ENCODE measurements at regions not wholly inside any gene's neighbourhood (a gene's known extent, or its start where the extent isn't known, plus 50 kb on each side); places are given as distances from the start of the nearest gene placed in this dataset.

DNA sequence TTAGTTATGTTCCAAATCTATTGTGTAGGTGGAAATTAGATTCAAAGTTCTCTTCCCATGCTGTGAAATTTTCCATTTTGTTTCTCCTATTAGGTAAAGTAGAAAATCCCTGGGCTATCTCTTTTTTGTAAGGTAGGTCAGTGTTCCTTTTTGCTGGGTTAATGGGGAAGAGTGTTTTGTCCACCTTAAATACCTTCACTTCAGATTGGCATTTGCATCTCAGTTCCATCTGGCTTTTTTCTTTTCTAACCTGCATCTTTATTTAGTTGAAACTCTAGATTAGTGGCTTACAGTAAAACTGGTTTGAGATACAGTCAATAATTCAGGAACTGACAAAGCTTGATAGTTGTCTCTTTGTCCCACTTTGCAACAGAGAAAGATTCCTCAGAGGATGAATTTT, 1115.8 kb downstream of the PDHA2 start:
- DNase-seq (ENCODE audit: low spot score) = no peak
- TF ChIP-seq CTCF (IDR thresholded peaks at IDR 0.05; ENCODE audit: poor library complexity) (no peak), EZH2 (IDR thresholded peaks at IDR 0.05; ENCODE audit: borderline replicate concordance) (no peak), EZH2phosphoT487 (IDR thresholded peaks at IDR 0.05; ENCODE audit: low read depth, severe bottlenecking, unreplicated experiment) (no peak)
- no peak overlapping the region for H3K4me2 ChIP-seq
- H2AFZ ChIP-seq = no peak overlapping the region
- no peaks in the 10 kb centered on the region for H3K9me3 ChIP-seq (ENCODE audit: low read depth)
- no peaks in the 10 kb centered on the region for H3K9me2 ChIP-seq (replicated peaks; ENCODE audit: insufficient read depth)
- H4K20me1 ChIP-seq (ENCODE audit: insufficient read depth, poor library complexity, severe bottlenecking) = no peaks in the 10 kb centered on the region
- H3K4me1 ChIP-seq (ENCODE audit: insufficient read depth) = no peaks in the 10 kb centered on the region
- H3K4me3 ChIP-seq = no peak overlapping the region
- H3K27me3 ChIP-seq = no peaks in the 10 kb centered on the region
- H3K36me3 ChIP-seq (replicated peaks; ENCODE audit: insufficient read depth, low read depth) = no peaks in the 10 kb centered on the region
- H3K79me2 ChIP-seq = no peaks in the 10 kb centered on the region
- no peak overlapping the region for H3K27ac ChIP-seq

DNA sequence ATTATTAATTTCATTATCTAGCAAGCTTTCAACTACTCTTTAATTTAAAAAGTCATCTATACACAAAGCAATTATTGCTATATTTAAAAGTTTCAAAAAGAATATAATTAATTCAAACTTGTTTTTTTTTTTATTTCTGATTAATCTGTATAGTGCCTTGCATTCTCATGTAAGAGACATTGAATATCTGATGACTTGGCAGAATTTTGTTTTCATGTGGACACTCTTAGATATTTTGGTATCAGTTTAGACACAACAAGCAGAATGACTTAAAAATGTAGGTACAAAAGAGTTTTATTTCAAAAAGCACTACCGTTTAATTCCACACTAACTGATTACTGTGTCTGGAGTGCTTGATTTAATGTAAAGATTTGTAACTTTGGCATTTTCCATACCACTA, 1129.6 kb downstream of the PDHA2 start:
- no peak overlapping the region for H3K27ac ChIP-seq
- WGBS (ENCODE audit: low lambda C conversion rate, missing lambda C conversion rate) = 100% methylated on average over 1 of the region's 1 CpG
- no peak for TF ChIP-seq EZH2phosphoT487 (IDR thresholded peaks at IDR 0.05; ENCODE audit: low read depth, severe bottlenecking, unreplicated experiment)
- no peak for TF ChIP-seq EZH2 (IDR thresholded peaks at IDR 0.05; ENCODE audit: borderline replicate concordance)
- TF ChIP-seq CTCF (IDR thresholded peaks at IDR 0.05; ENCODE audit: poor library complexity) = no peak
- H3K4me2 ChIP-seq = no peak overlapping the region
- H3K4me1 ChIP-seq (ENCODE audit: insufficient read depth) = no peaks in the 10 kb centered on the region
- H4K20me1 ChIP-seq (ENCODE audit: insufficient read depth, poor library complexity, severe bottlenecking) = no peaks in the 10 kb centered on the region
- H3K79me2 ChIP-seq = no peaks in the 10 kb centered on the region
- H3K27me3 ChIP-seq = no peaks in the 10 kb centered on the region
- H3K4me3 ChIP-seq = no peak overlapping the region
- H3K9me2 ChIP-seq (replicated peaks; ENCODE audit: insufficient read depth) = no peaks in the 10 kb centered on the region
- no peak overlapping the region for H2AFZ ChIP-seq
- no peaks in the 10 kb centered on the region for H3K36me3 ChIP-seq (replicated peaks; ENCODE audit: insufficient read depth, low read depth)
- no peaks in the 10 kb centered on the region for H3K9me3 ChIP-seq (ENCODE audit: low read depth)
- no peak for DNase-seq (ENCODE audit: low spot score)

DNA sequence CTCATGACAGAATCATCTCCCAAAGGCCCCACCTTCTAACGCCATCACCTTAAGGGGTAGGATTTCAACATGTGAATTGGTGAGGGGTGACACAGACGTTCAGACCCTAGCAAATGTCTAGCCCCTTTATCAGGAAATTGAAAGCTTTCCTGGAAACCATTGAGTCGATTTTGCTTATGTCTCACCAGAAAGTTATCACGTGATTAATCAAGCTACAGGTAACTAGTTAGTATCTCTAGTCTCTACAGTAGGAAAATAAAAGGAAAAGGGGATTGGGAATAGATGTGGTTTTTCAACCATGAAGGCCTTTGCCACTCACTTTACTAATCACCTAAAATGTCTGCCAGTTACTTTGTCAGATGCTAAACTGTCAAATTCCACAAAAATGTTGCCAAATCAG, 1133.0 kb downstream of the PDHA2 start:
- Histone ChIP-seq H3K9me3 (ENCODE audit: low read depth) (no peaks in the 10 kb centered on the region), H3K9me2 (replicated peaks; ENCODE audit: insufficient read depth) (no peaks in the 10 kb centered on the region), H3K4me3 (no peak overlapping the region), H3K4me1 (ENCODE audit: insufficient read depth) (no peaks in the 10 kb centered on the region), H2AFZ (no peak overlapping the region), H3K27me3 (no peaks in the 10 kb centered on the region), H3K27ac (no peak overlapping the region), H4K20me1 (ENCODE audit: insufficient read depth, poor library complexity, severe bottlenecking) (no peaks in the 10 kb centered on the region), H3K36me3 (replicated peaks; ENCODE audit: insufficient read depth, low read depth) (no peaks in the 10 kb centered on the region), H3K4me2 (no peak overlapping the region), H3K79me2 (no peaks in the 10 kb centered on the region)
- no peak for TF ChIP-seq CTCF (IDR thresholded peaks at IDR 0.05; ENCODE audit: poor library complexity)
- no peak for TF ChIP-seq EZH2phosphoT487 (IDR thresholded peaks at IDR 0.05; ENCODE audit: low read depth, severe bottlenecking, unreplicated experiment)
- TF ChIP-seq EZH2 (IDR thresholded peaks at IDR 0.05; ENCODE audit: borderline replicate concordance) = no peak
- 83% methylated on average over 4 of the region's 4 CpGs for WGBS (ENCODE audit: low lambda C conversion rate, missing lambda C conversion rate)
- DNase-seq (ENCODE audit: low spot score) = no peak

GRCh38 chr4:96974295-96974694, 1134.4 kb downstream of the PDHA2 start:
- Histone ChIP-seq H3K27ac (no peak overlapping the region), H3K4me2 (no peak overlapping the region), H3K4me3 (no peak overlapping the region), H3K36me3 (replicated peaks; ENCODE audit: insufficient read depth, low read depth) (no peaks in the 10 kb centered on the region), H3K9me2 (replicated peaks; ENCODE audit: insufficient read depth) (no peaks in the 10 kb centered on the region), H3K4me1 (ENCODE audit: insufficient read depth) (no peaks in the 10 kb centered on the region), H4K20me1 (ENCODE audit: insufficient read depth, poor library complexity, severe bottlenecking) (no peaks in the 10 kb centered on the region), H2AFZ (no peak overlapping the region), H3K27me3 (no peaks in the 10 kb centered on the region), H3K79me2 (no peaks in the 10 kb centered on the region), H3K9me3 (ENCODE audit: low read depth) (no peaks in the 10 kb centered on the region)
- DNase-seq (ENCODE audit: low spot score) = no peak
- WGBS (ENCODE audit: low lambda C conversion rate, missing lambda C conversion rate) = 68% methylated on average over 2 of the region's 2 CpGs
- peak; percentile 8 for TF ChIP-seq CTCF (IDR thresholded peaks at IDR 0.05; ENCODE audit: poor library complexity)
- no peak for TF ChIP-seq EZH2phosphoT487 (IDR thresholded peaks at IDR 0.05; ENCODE audit: low read depth, severe bottlenecking, unreplicated experiment)
- TF ChIP-seq EZH2 (IDR thresholded peaks at IDR 0.05; ENCODE audit: borderline replicate concordance) = no peak
